ENCODE measurements at regions not wholly inside any gene's neighbourhood (a gene's known extent, or its start where the extent isn't known, plus 50 kb on each side); places are given as distances from the start of the nearest gene placed in this dataset.

GRCh38 chr11:15874704-15875103, 481.6 kb downstream of the SOX6 start:
- H3K27ac Mint-ChIP-seq: no peak overlapping the region

More at GRCh38 chr11:15874704-15875103, 481.6 kb downstream of the SOX6 start:
- Histone ChIP-seq H4K91ac (ENCODE audit: insufficient read length, low read depth, low read length) (no peak overlapping the region), H3T11ph (ENCODE audit: low read length) (no peak overlapping the region), H2BK5ac (ENCODE audit: insufficient read length, low read length) (no peak overlapping the region), H2BK15ac (ENCODE audit: low read depth, low read length) (no peak overlapping the region), H4K5ac (ENCODE audit: insufficient read length, low read depth, low read length) (no peak overlapping the region), H3K4me1 (ENCODE audit: insufficient read depth, low read length) (peaks cover 13% of the 10 kb centered on the region), H3K56ac (ENCODE audit: insufficient read length, low read depth, low read length) (no peak overlapping the region), H3K23me2 (ENCODE audit: insufficient read length, low read depth, low read length, poor library complexity, severe bottlenecking) (no peaks in the 10 kb centered on the region), H3K27me3 (ENCODE audit: insufficient read depth, low read length) (no peaks in the 10 kb centered on the region), H3K27ac (ENCODE audit: insufficient read length, low read depth, low read length) (no peak overlapping the region), H3K9ac (ENCODE audit: extremely low read depth, insufficient read length, low read length) (no peak overlapping the region), H4K20me1 (ENCODE audit: control insufficient read depth, insufficient read depth, insufficient read length) (no peaks in the 10 kb centered on the region), H3K9me3 (ENCODE audit: control insufficient read depth, low read depth, low read length) (no peaks in the 10 kb centered on the region), H3K79me2 (ENCODE audit: insufficient read depth, low read length) (no peaks in the 10 kb centered on the region), H3K14ac (ENCODE audit: insufficient read depth, low read length) (no peak overlapping the region), H3K4me2 (ENCODE audit: insufficient read depth, insufficient read length, low read length) (no peak overlapping the region), H2AK5ac (ENCODE audit: insufficient read length, low read length) (no peak overlapping the region), H3K18ac (ENCODE audit: insufficient read length, low read depth, low read length) (no peak overlapping the region), H4K8ac (replicated peaks; ENCODE audit: insufficient read length, low read depth, low read length) (no peak overlapping the region), H2BK120ac (ENCODE audit: low read depth, low read length, poor library complexity, severe bottlenecking) (no peak overlapping the region), H3K4ac (ENCODE audit: low read depth, low read length) (no peak overlapping the region), H3K23ac (ENCODE audit: insufficient read length, low read depth, low read length) (no peak overlapping the region), H3K79me1 (ENCODE audit: insufficient read depth, low read depth, low read length, poor library complexity, severe bottlenecking) (no peaks in the 10 kb centered on the region), H2BK12ac (ENCODE audit: insufficient read length, low read depth, low read length) (no peak overlapping the region), H2AFZ (ENCODE audit: low read length) (no peak overlapping the region), H2BK20ac (ENCODE audit: low read depth, low read length, poor library complexity, severe bottlenecking) (no peak overlapping the region)
- Mint-ChIP-seq H3K27me3 (ENCODE audit: low read depth) (peaks cover 5% of the 10 kb centered on the region; the same call in 1 of the 2 replicates), H3K4me1 (peaks cover 29 to 30% of the 10 kb centered on the region in 2 experiments), H3K4me3 (no peak overlapping the region), H3K36me3 (ENCODE audit: insufficient read depth in 1 of 3, low read depth in 3 of 3) (peaks cover 0 to 7% (median 0%) of the 10 kb centered on the region in 3 experiments; a peak in 1 of 7 replicates), H3K9me3 (peaks cover 3 to 4% of the 10 kb centered on the region in 2 experiments; a peak in 4 of 5 replicates)
- no CpG with 5 or more reads among the region's 2 CpGs for WGBS (ENCODE audit: extremely low coverage, insufficient read length, low lambda C conversion rate)
- no peak for DNase-seq
- no peak for TF ChIP-seq CTCF (conservative IDR thresholded peaks at IDR 0.05)

All from H9 (cell line).